GM12872 (cell line): ENCODE measurements at regions not wholly inside any gene's neighbourhood (a gene's known extent, or its start where the extent isn't known, plus 50 kb on each side); places are given as distances from the start of the nearest gene placed in this dataset.

Experiments
- TF ChIP-seq, protein P1 (sequence below): IDR thresholded peaks from 3 replicates; pipeline ENCODE4 v1.5.1; 2011; ENCODE audit warnings: low read depth, mild to moderate bottlenecking, low read length, moderate library complexity; ENCODE audit not compliant: insufficient read depth

DNA sequence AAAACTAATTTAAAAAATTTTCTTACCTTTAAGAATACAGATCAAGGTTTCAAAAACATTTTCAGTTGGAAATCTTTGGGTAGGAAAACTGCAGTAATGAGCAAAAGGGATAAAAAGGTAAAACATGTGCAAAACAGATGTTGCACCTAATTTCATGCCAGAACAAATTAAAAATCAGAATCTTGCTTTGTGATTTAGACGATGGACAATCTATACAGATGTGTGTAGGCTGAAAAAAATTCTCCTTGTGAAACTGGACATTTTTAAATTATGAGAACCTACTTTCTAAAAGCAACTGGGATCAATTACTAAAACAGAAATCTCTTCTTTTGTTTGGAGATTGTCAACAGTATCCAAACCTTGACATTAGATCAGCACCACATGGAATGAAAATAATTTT lies 183.2 kb upstream of the ITGA4 start:
- TF ChIP-seq, protein P1, sequence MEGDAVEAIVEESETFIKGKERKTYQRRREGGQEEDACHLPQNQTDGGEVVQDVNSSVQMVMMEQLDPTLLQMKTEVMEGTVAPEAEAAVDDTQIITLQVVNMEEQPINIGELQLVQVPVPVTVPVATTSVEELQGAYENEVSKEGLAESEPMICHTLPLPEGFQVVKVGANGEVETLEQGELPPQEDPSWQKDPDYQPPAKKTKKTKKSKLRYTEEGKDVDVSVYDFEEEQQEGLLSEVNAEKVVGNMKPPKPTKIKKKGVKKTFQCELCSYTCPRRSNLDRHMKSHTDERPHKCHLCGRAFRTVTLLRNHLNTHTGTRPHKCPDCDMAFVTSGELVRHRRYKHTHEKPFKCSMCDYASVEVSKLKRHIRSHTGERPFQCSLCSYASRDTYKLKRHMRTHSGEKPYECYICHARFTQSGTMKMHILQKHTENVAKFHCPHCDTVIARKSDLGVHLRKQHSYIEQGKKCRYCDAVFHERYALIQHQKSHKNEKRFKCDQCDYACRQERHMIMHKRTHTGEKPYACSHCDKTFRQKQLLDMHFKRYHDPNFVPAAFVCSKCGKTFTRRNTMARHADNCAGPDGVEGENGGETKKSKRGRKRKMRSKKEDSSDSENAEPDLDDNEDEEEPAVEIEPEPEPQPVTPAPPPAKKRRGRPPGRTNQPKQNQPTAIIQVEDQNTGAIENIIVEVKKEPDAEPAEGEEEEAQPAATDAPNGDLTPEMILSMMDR = no peak

DNA sequence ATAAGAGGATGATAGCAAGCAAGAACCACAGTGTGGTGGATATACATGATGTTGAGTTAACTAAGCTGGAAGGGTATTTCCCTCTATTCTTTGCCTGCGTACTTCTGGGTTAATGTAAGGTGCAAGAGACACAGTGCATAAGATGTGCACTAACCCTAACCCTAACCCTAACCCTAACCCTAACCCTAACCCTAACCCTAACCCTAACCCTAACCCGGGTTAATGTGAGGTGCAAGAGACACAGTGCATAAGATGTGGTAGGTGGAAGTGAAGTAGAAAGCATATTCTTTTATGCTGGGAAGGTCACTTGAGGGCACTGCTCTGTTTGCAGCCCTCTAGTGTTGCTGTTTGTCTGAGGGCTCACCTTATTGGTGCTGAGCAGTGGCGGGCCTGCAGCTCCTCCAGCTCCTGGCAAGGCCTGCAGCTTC lies 181.5 kb upstream of the ITGA4 start:
- TF ChIP-seq, protein P1 = 0 out of 3 replicates have a peak, but pooled peaks have one; percentile 12

- TF ChIP-seq, protein P1 = no peak
These were observed 175.9 kb upstream of the ITGA4 start for GRCh38 chr2:181281206-181281832.

GRCh38 chr2:181285116-181285515 lies 172.1 kb upstream of the ITGA4 start:
- TF ChIP-seq, protein P1 = no peak

GRCh38 chr2:181289698-181290097 lies 167.5 kb upstream of the ITGA4 start:
- TF ChIP-seq, protein P1 = no peak

GRCh38 chr2:181290182-181290581 lies 167.0 kb upstream of the ITGA4 start:
- TF ChIP-seq, protein P1 = no peak

DNA sequence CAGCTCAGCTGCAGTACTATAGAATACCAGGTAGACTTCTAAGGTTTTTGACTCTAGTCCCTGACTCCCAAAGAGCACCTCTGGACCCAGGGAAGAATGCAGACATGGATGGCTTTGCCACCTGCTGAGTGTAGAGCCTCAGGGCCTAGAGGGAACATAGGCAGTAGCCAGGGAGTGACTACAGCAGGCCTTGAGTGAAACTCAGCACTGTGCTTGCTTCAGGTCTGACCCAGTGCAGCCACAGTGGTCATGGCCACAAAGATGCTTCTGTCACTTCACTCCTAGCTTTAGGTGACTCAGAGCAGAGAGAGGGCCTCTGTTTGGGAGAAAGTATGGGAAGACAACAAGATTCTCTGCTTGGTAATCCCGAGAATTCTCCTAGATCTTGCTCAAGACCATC lies 162.2 kb upstream of the ITGA4 start:
- TF ChIP-seq, protein P1 = no peak
